CD4-positive, alpha-beta T cell (primary cell): ENCODE measurements at regions not wholly inside any gene's neighbourhood (a gene's known extent, or its start where the extent isn't known, plus 50 kb on each side); places are given as distances from the start of the nearest gene placed in this dataset.
"Not testable (repeated sequence)": the region's sequence is repeated elsewhere in the genome, so short reads cannot be mapped to it uniquely, and the experiment has no call there.

Experiments used
- ATAC-seq: fragments of 200-7000 bp; cut with Tn5 transposase; one replicate; pipeline ENCODE4 v1.10.0; 2022; ENCODE audit warnings: mild to moderate bottlenecking; ENCODE audit not compliant: poor library complexity
- CTCF ChIA-PET: fragments of 350-600 bp; sonication (Branson Sonifier 250); formaldehyde crosslinking; loops from one replicate; lab custom pipeline; 2021; ENCODE audit warnings: antibody characterized with exemption, inconsistent platforms; lab: Charles Lee
- POLR2A ChIA-PET: fragments of 350-600 bp; sonication (Branson Sonifier 250); formaldehyde crosslinking; loops from one replicate; lab custom pipeline; 2021; ENCODE audit warnings: antibody characterized with exemption, inconsistent platforms; lab: Charles Lee
- DNase-seq, 14 experiments: peaks; one replicate each; pipeline ENCODE4 v3.0.0-alpha.2; 2013 to 2020; ENCODE audit warnings: mixed read lengths in 2 of 14
- H3K27ac ChIP-seq, 2 donors: one replicate each; pipeline versions ENCODE4 v1.5.1 to v1.7.0; 2013; ENCODE audit warnings: low read length in 2 of 2, low read depth in 1 of 2, mild to moderate bottlenecking in 1 of 2
- H3K27me3 ChIP-seq, 2 experiments: 1 replicate in 1 of 2; 2 replicates in 1 of 2; pipeline versions ENCODE4 v1.6.1 to v1.7.0; 2013; ENCODE audit warnings: low read length in 2 of 2, control low read depth in 1 of 2, mild to moderate bottlenecking in 1 of 2, moderate library complexity in 1 of 2; ENCODE audit not compliant: insufficient read depth in 2 of 2, control insufficient read depth in 1 of 2
- H3K36me3 ChIP-seq: one replicate; pipeline ENCODE4 v1.6.1; 2013; ENCODE audit warnings: low read length, control low read depth; ENCODE audit not compliant: insufficient read depth
- H3K4me1 ChIP-seq: one replicate; pipeline ENCODE4 v1.6.1; 2013; ENCODE audit warnings: low read length, control low read depth; ENCODE audit not compliant: insufficient read depth
- H3K4me3 ChIP-seq: one replicate; pipeline ENCODE4 v1.5.1; 2013; ENCODE audit warnings: mild to moderate bottlenecking, low read length, moderate library complexity
- H3K9me3 ChIP-seq, 2 experiments: 1 replicate in 1 of 2; 2 replicates in 1 of 2; pipeline versions ENCODE4 v1.6.1 to v1.7.0; 2013; ENCODE audit warnings: low read length in 2 of 2, mild to moderate bottlenecking in 2 of 2, control low read depth in 1 of 2, moderate library complexity in 1 of 2; ENCODE audit not compliant: control insufficient read depth in 1 of 2, insufficient read depth in 1 of 2
- H3K27ac Mint-ChIP-seq: one replicate; pipeline ENCODE4 v1.8.0; 2020; ENCODE audit warnings: mixed read lengths
- H3K27me3 Mint-ChIP-seq: one replicate; pipeline ENCODE4 v1.8.0; 2021; ENCODE audit warnings: mixed read lengths
- H3K36me3 Mint-ChIP-seq: one replicate; pipeline ENCODE4 v1.8.0; 2021; ENCODE audit warnings: low read depth, mixed read lengths
- H3K4me1 Mint-ChIP-seq: one replicate; pipeline ENCODE4 v1.8.0; 2021; ENCODE audit warnings: low read depth, mixed read lengths
- H3K4me3 Mint-ChIP-seq: one replicate; pipeline ENCODE4 v1.8.0; 2020; ENCODE audit warnings: mild to moderate bottlenecking, mixed read lengths
- H3K9me3 Mint-ChIP-seq: one replicate; pipeline ENCODE4 v1.8.0; 2020; ENCODE audit warnings: mixed read lengths
- intact Hi-C, 2 experiments: fragments of 100-400 bp; cut with DNase I in 1 of 2; cut with micrococcal nuclease in 1 of 2; formaldehyde crosslinking; loops; one replicate each; pipeline versions ENCODE4 v1.15.1 to v1.9.0; 2023 to 2025; cut with DNase I, micrococcal nuclease
- TF ChIP-seq, protein P1 (sequence below): fragments of 200-600 bp; IDR thresholded peaks from one replicate; pipeline ENCODE4 v1.8.0; 2022; ENCODE audit warnings: antibody characterized with exemption, mild to moderate bottlenecking

DNA sequence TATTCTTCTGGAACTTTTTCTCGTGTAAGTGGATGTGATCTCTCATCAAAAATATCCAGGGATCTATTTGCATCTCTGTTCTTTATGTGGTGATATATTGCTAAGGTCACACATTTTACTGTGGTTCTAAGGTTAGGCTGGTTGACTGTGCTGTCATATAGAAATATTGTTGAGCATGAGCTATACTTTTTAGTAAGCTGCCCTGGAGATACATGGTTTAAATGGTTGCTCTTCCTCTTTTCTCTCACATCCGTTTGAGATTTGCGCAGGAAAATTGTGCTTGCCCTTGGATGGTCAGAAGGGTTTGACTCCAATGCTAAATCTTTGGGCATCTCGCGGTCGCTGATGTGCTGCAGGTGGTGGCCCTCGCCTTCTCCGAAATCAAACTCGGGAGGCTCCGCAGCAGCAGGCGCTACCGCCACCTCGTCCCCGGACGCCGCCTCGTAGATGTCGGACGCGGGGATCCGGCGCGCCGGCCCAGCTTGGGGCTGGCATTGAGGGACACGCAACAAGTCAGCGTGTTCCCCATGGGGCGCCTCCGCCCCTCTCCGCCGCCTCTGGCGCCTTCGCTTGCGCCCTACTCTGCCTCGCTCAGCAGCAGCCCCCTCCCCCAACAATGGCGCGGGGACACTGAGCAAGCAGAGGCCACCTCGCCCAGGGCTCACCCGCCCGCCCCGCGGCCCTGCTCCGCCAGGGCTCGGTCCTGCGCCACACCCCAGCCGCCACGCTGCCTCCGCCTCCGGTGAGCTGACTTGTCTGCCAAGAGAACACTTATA lies 154.5 kb downstream of the MSN start:
- H3K4me1 ChIP-seq, result no peaks in the 10 kb centered on the region
- no peak overlapping the region for H3K27ac ChIP-seq
- Mint-ChIP-seq H3K4me3 (peak overlapping the region; percentile 87), H3K4me1 (peaks cover 11% of the 10 kb centered on the region), H3K9me3 (no peaks in the 10 kb centered on the region), H3K36me3 (no peaks in the 10 kb centered on the region), H3K27ac (peak overlapping the region; percentile 60), H3K27me3 (no peaks in the 10 kb centered on the region)
- intact Hi-C loops, result no loop called here
- CTCF ChIA-PET, result no interaction called here
- no peaks in the 10 kb centered on the region for H3K36me3 ChIP-seq
- H3K4me3 ChIP-seq, result peak overlapping the region; percentile 54
- POLR2A ChIA-PET, result interaction anchor here (0.7 to 1.0 kb wide), 3 partner anchors 20 to 214 kb away, joined by 3 read pairs; no protein-coding TSS in a partner anchor
- H3K27me3 ChIP-seq, result no peaks in the 10 kb centered on the region
- ATAC-seq (peak; percentile 68), DNase-seq (peak in 12 of 14 experiments; percentile 4 to 63 (median 36))
- H3K9me3 ChIP-seq, result no peaks in the 10 kb centered on the region
- TF ChIP-seq, protein P1, sequence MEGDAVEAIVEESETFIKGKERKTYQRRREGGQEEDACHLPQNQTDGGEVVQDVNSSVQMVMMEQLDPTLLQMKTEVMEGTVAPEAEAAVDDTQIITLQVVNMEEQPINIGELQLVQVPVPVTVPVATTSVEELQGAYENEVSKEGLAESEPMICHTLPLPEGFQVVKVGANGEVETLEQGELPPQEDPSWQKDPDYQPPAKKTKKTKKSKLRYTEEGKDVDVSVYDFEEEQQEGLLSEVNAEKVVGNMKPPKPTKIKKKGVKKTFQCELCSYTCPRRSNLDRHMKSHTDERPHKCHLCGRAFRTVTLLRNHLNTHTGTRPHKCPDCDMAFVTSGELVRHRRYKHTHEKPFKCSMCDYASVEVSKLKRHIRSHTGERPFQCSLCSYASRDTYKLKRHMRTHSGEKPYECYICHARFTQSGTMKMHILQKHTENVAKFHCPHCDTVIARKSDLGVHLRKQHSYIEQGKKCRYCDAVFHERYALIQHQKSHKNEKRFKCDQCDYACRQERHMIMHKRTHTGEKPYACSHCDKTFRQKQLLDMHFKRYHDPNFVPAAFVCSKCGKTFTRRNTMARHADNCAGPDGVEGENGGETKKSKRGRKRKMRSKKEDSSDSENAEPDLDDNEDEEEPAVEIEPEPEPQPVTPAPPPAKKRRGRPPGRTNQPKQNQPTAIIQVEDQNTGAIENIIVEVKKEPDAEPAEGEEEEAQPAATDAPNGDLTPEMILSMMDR, result no peak

DNA sequence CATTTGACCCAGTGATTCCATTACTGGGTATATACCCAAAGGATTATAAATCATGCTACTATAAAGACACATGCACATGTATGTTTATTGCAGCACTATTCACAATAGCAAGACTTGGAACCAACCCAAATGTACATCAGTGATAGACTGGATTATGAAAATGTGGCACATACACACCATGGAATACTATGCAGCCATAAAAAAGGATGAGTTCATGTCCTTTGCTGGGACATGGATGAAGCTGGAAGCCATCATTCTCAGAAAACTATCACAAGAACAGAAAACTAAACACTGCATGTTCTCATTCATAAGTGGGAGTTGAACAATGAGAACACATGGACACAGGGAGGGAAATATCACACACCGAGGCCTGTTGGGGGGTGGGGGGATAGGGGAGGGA lies 152.5 kb downstream of the MSN start:
- H3K4me3 Mint-ChIP-seq, H3K9me3 Mint-ChIP-seq, H3K4me3 ChIP-seq, H3K36me3 Mint-ChIP-seq, CTCF ChIA-PET, H3K27me3 Mint-ChIP-seq, ATAC-seq, H3K36me3 ChIP-seq, DNase-seq, H3K27ac Mint-ChIP-seq, H3K4me1 ChIP-seq, H3K27me3 ChIP-seq, H3K27ac ChIP-seq, POLR2A ChIA-PET, H3K9me3 ChIP-seq, intact Hi-C loops: not testable (repeated sequence)
- peaks cover 11% of the 10 kb centered on the region for H3K4me1 Mint-ChIP-seq

DNA sequence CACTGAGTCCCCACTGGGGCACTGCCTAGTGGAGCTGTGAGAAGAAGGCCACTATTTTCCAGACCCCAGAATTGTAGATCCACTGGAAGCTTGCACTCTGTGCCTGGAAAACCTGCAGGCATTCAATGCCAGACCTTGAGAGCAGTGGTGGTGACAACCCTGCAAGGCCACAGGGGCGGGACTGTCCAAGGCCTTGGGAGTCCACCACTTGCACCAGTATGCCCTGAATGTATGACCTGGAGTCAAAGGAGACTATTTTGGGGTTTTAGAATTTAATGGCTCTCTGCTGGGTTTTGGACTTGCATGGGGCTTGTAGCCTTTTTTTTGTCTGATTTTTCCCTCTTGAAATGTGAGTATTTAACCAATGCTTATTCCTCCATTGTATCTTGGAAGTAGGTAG lies 145.8 kb downstream of the MSN start:
- Histone ChIP-seq H3K27me3 (no peaks in the 10 kb centered on the region), H3K27ac (no peak overlapping the region), H3K9me3 (no peaks in the 10 kb centered on the region), H3K36me3 (no peaks in the 10 kb centered on the region), H3K4me1 (no peaks in the 10 kb centered on the region), H3K4me3 (no peak overlapping the region)
- Mint-ChIP-seq H3K4me3 (no peak overlapping the region), H3K27me3 (no peaks in the 10 kb centered on the region), H3K36me3 (no peaks in the 10 kb centered on the region), H3K27ac (no peak overlapping the region), H3K4me1 (no peaks in the 10 kb centered on the region), H3K9me3 (peaks cover 5% of the 10 kb centered on the region)
- CTCF ChIA-PET, result no interaction called here
- DNase-seq (no peak), ATAC-seq (no peak)
- POLR2A ChIA-PET, result no interaction called here
- TF ChIP-seq, protein P1, result no peak
- intact Hi-C loops, result no loop called here
